GM12878 (cell line): ENCODE measurements at regions not wholly inside any gene's neighbourhood (a gene's known extent, or its start where the extent isn't known, plus 50 kb on each side); places are given as distances from the start of the nearest gene placed in this dataset.

Experiments used
- ATAC-seq: fragments of 200-7000 bp; cut with Tn5 transposase; 3 replicates; pipeline ENCODE4 v1.9.1; 2020; ENCODE audit warnings: mild to moderate bottlenecking, moderate library complexity
- BruUV-seq: library from RNA; stranded (reverse); fragments of 400-500 nt; replicated peaks from 2 replicates; lab custom pipeline; 2021; lab: Mats Ljungman, UMichigan
- CTCF ChIA-PET: fragments of 300-600 bp; sonication (Branson Sonifier 250); formaldehyde crosslinking; extraction: SDS; loops from one replicate; lab custom pipeline; 2021; ENCODE audit warnings: inconsistent platforms; lab: Yijun Ruan, JAX
- POLR2A ChIA-PET: fragments of 350-600 bp; formaldehyde crosslinking; extraction: SDS; loops from one replicate; lab custom pipeline; 2021; ENCODE audit warnings: inconsistent platforms; lab: Charles Lee
- RAD21 ChIA-PET: fragments of 300-600 bp; sonication (Branson Sonifier 250); formaldehyde crosslinking; loops from one replicate; lab custom pipeline; 2023; ENCODE audit warnings: antibody characterized with exemption; ENCODE audit not compliant: unreplicated experiment; lab: Charles Lee
- SMC1A ChIA-PET: fragments of 300-600 bp; sonication (Branson Sonifier 250); formaldehyde crosslinking; loops from one replicate; lab custom pipeline; 2023; ENCODE audit not compliant: unreplicated experiment, uncharacterized antibody; lab: Charles Lee
- DNase-seq: peaks from one replicate; pipeline ENCODE4 v3.0.0-alpha.2; 2011; ENCODE audit warnings: low read depth, low spot score
- FAIRE-seq: peaks from 3 replicates; lab custom pipeline; 2011; peaks lifted over from hg19 to GRCh38; lab: Jason Lieb, UNC
- H2AFZ ChIP-seq: 2 replicates; pipeline ENCODE4 v1.6.0; 2011; ENCODE audit warnings: low read depth, low read length, control low read depth; ENCODE audit not compliant: control insufficient read depth
- H3K27ac ChIP-seq: 2 replicates; pipeline ENCODE4 v1.5.1; 2011; ENCODE audit warnings: control low read depth; ENCODE audit not compliant: control insufficient read depth, insufficient read depth
- H3K27me3 ChIP-seq, 2 experiments: replicated peaks in 1 of 2; 2 replicates each; pipeline versions ENCODE4 v1.6.0 to v1.6.1; 2011; ENCODE audit warnings: low read length in 1 of 2; ENCODE audit not compliant: control insufficient read depth in 2 of 2, insufficient read depth in 2 of 2
- H3K36me3 ChIP-seq, 2 experiments: 2 replicates each; pipeline ENCODE4 v1.5.1; 2011; ENCODE audit warnings: low read length in 1 of 2; ENCODE audit not compliant: control insufficient read depth in 2 of 2, insufficient read depth in 2 of 2
- H3K4me1 ChIP-seq: 2 replicates; pipeline ENCODE4 v1.6.1; 2011; ENCODE audit warnings: mild to moderate bottlenecking, low read length, moderate library complexity, mixed read lengths; ENCODE audit not compliant: control insufficient read depth, insufficient read depth
- H3K4me2 ChIP-seq: 2 replicates; pipeline ENCODE4 v1.6.0; 2011; ENCODE audit warnings: control low read depth; ENCODE audit not compliant: control insufficient read depth, insufficient read depth
- H3K4me3 ChIP-seq: fragments of 200-600 bp; sonication (generic); 2 replicates; pipeline ENCODE4 v1.5.1; 2016
- H3K79me2 ChIP-seq: 2 replicates; pipeline ENCODE4 v1.6.0; 2011; ENCODE audit warnings: low read length; ENCODE audit not compliant: control insufficient read depth, insufficient read depth
- H3K9ac ChIP-seq: 2 replicates; pipeline ENCODE4 v1.8.0; 2011; ENCODE audit warnings: low read length, control low read depth, mixed read lengths; ENCODE audit not compliant: control insufficient read depth, insufficient read depth
- H3K9me3 ChIP-seq: replicated peaks from 3 replicates; pipeline ENCODE4 v1.5.1; 2011; ENCODE audit warnings: mild to moderate bottlenecking, low read length; ENCODE audit not compliant: control insufficient read depth, insufficient read depth
- H4K20me1 ChIP-seq: 2 replicates; pipeline ENCODE4 v1.6.0; 2011; ENCODE audit not compliant: control insufficient read depth, insufficient read depth
- POLR2A ChIP-seq: IDR thresholded peaks from 2 replicates; pipeline ENCODE4 v1.6.1; 2011; ENCODE audit warnings: low read depth, mild to moderate bottlenecking, low read length
- RBBP5 ChIP-seq: fragments of 200-600 bp; sonication (generic); conservative IDR thresholded peaks from 2 replicates; pipeline ENCODE4 v1.6.1; 2016
- WGBS: methylation state at CpG from one replicate; pipeline ENCODE4 v1.1.6; 2016; ENCODE audit warnings: low lambda C conversion rate; ENCODE audit not compliant: insufficient replicate concordance, insufficient coverage; ENCODE audit errors: missing lambda C conversion rate; 5-methylcytosine and 5-hydroxymethylcytosine counted together
- in situ Hi-C: fragments of 300-500 bp; cut with MboI; formaldehyde crosslinking; loops from 9 replicates; pipeline ENCODE4 v1.14.3; 2018; ENCODE audit warnings: mixed read lengths
- intact Hi-C: fragments of 100-400 bp; cut with micrococcal nuclease; formaldehyde crosslinking; loops from one replicate; pipeline ENCODE4 v1.14.2; 2022; ENCODE audit not compliant: unreplicated experiment
- TF ChIP-seq, protein P1 (sequence below): fragments of 450-650 bp; formaldehyde crosslinking; IDR thresholded peaks from 2 replicates; pipeline ENCODE4 v1.5.0; 2022; ENCODE audit warnings: mild to moderate bottlenecking, missing genetic modification characterization

DNA sequence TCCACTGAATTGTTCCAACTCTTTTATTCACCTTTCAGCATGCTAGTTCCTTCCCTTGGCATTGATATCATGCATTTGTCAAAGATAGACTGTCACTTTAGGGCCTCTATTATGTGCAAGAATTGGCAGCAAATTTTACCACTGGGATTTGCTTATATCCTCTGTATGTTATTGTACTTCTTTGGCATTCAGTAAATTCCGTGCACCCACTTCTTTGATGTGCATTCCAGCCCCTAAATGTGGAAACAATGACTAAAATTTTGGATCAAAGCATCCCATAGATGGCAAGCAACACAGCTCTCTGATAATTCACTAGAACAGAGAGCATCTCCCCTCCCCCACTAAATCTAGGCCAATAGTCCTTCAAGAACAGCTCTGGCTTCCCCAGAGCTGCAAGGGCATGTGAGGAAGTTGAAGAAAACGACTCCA is 399.0 kb upstream of the HNRNPA3 start:
- RAD21 ChIA-PET = interaction anchor here (0.6 to 3.7 kb wide), 20 partner anchors 29 to 686 kb away, joined by 3 to 62 read pairs (median 4); no protein-coding TSS in a partner anchor
- FAIRE-seq (no peak), DNase-seq (no peak), ATAC-seq (no peak)
- no TSS peak for BruUV-seq
- CTCF ChIA-PET = interaction anchor here (0.6 to 15.4 kb wide), 39 partner anchors 10 to 1197 kb away, joined by 3 to 250 read pairs (median 6); no protein-coding TSS in a partner anchor
- Histone ChIP-seq H3K36me3 (no peaks in the 10 kb centered on the region), H3K4me2 (no peak overlapping the region), H3K9me3 (no peaks in the 10 kb centered on the region), H2AFZ (no peak overlapping the region), H4K20me1 (no peaks in the 10 kb centered on the region), H3K79me2 (no peaks in the 10 kb centered on the region), H3K4me1 (no peaks in the 10 kb centered on the region), H3K27ac (no peak overlapping the region), H3K27me3 (no peaks in the 10 kb centered on the region), H3K9ac (no peak overlapping the region), H3K4me3 (no peak overlapping the region)
- SMC1A ChIA-PET = interaction anchor here (0.7 to 5.9 kb wide), 47 partner anchors 10 to 687 kb away, joined by 3 to 49 read pairs (median 4); no protein-coding TSS in a partner anchor
- WGBS = 23% methylated on average over 2 of the region's 2 CpGs
- no peak for TF ChIP-seq RBBP5
- no peak for TF ChIP-seq POLR2A
- TF ChIP-seq, protein P1, sequence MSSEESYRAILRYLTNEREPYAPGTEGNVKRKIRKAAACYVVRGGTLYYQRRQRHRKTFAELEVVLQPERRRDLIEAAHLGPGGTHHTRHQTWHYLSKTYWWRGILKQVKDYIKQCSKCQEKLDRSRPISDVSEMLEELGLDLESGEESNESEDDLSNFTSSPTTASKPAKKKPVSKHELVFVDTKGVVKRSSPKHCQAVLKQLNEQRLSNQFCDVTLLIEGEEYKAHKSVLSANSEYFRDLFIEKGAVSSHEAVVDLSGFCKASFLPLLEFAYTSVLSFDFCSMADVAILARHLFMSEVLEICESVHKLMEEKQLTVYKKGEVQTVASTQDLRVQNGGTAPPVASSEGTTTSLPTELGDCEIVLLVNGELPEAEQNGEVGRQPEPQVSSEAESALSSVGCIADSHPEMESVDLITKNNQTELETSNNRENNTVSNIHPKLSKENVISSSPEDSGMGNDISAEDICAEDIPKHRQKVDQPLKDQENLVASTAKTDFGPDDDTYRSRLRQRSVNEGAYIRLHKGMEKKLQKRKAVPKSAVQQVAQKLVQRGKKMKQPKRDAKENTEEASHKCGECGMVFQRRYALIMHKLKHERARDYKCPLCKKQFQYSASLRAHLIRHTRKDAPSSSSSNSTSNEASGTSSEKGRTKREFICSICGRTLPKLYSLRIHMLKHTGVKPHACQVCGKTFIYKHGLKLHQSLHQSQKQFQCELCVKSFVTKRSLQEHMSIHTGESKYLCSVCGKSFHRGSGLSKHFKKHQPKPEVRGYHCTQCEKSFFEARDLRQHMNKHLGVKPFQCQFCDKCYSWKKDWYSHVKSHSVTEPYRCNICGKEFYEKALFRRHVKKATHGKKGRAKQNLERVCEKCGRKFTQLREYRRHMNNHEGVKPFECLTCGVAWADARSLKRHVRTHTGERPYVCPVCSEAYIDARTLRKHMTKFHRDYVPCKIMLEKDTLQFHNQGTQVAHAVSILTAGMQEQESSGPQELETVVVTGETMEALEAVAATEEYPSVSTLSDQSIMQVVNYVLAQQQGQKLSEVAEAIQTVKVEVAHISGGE (CRISPR knock-in tag) = no peak
- in situ Hi-C loops = loop anchor here (10.0 kb wide), 1 partner anchor 159 kb away; no protein-coding TSS in a partner anchor
- intact Hi-C loops = loop anchor here (1.0 to 10.0 kb wide), 4 partner anchors 136 to 359 kb away; no protein-coding TSS in a partner anchor
- POLR2A ChIA-PET = interaction anchor here (1.1 to 1.5 kb wide), 3 partner anchors 142 to 162 kb away, joined by 3 to 4 read pairs (median 3); no protein-coding TSS in a partner anchor
